Keratinocyte (primary cell): ENCODE measurements at regions not wholly inside any gene's neighbourhood (a gene's known extent, or its start where the extent isn't known, plus 50 kb on each side); places are given as distances from the start of the nearest gene placed in this dataset.

Experiments
- DNase-seq: peaks from one replicate; pipeline ENCODE4 v3.0.0-alpha.2; 2011; ENCODE audit warnings: low read depth, missing footprints, low spot score
- FAIRE-seq: peaks from 2 replicates; lab custom pipeline; 2011; peaks lifted over from hg19 to GRCh38; lab: Jason Lieb, UNC
- H2AFZ ChIP-seq: 2 replicates; pipeline ENCODE4 v1.6.0; 2012; ENCODE audit warnings: low read length, control low read depth, inconsistent platforms; ENCODE audit not compliant: control insufficient read depth
- H3K27ac ChIP-seq: 2 replicates; pipeline ENCODE4 v1.5.1; 2011; ENCODE audit warnings: low read length; ENCODE audit not compliant: control insufficient read depth, insufficient read depth
- H3K27me3 ChIP-seq: 3 replicates; pipeline ENCODE4 v1.6.0; 2011; ENCODE audit warnings: low read length; ENCODE audit not compliant: control insufficient read depth, insufficient read depth; ENCODE audit errors: extremely low read depth
- H3K36me3 ChIP-seq, 2 experiments: 2 replicates in 1 of 2; 3 replicates in 1 of 2; pipeline ENCODE4 v1.5.1; 2011; ENCODE audit warnings: low read length in 2 of 2, mild to moderate bottlenecking in 1 of 2; ENCODE audit not compliant: control insufficient read depth in 2 of 2, insufficient read depth in 2 of 2; ENCODE audit errors: extremely low read depth in 1 of 2
- H3K4me1 ChIP-seq: 3 replicates; pipeline ENCODE4 v1.5.1; 2011; ENCODE audit warnings: low read length; ENCODE audit not compliant: control insufficient read depth, insufficient read depth; ENCODE audit errors: extremely low read depth
- H3K4me2 ChIP-seq: 3 replicates; pipeline ENCODE4 v1.6.0; 2011; ENCODE audit warnings: low read depth, low read length; ENCODE audit not compliant: control insufficient read depth, insufficient read depth; ENCODE audit errors: extremely low read depth
- H3K4me3 ChIP-seq, 3 experiments: fragments of 200-600 bp in 1 of 3; sonication (generic) in 1 of 3; 2 replicates in 2 of 3; 3 replicates in 1 of 3; pipeline ENCODE4 v1.5.1; 2011 to 2016; ENCODE audit warnings: low read length in 3 of 3, mild to moderate bottlenecking in 3 of 3, control low read depth in 2 of 3, inconsistent platforms in 1 of 3, low read depth in 1 of 3, mixed read lengths in 1 of 3, mixed run types in 1 of 3, moderate library complexity in 1 of 3; ENCODE audit not compliant: control insufficient read depth in 2 of 3, insufficient read depth in 2 of 3; ENCODE audit errors: extremely low read depth in 1 of 3
- H3K79me2 ChIP-seq: 2 replicates; pipeline ENCODE4 v1.6.0; 2012; ENCODE audit warnings: low read length; ENCODE audit not compliant: control insufficient read depth, insufficient read depth
- H3K9ac ChIP-seq: 3 replicates; pipeline ENCODE4 v1.6.0; 2011; ENCODE audit warnings: low read length; ENCODE audit not compliant: control insufficient read depth, insufficient read depth; ENCODE audit errors: extremely low read depth
- H3K9me1 ChIP-seq: 3 replicates; pipeline ENCODE4 v1.6.0; 2011; ENCODE audit warnings: low read length; ENCODE audit not compliant: control insufficient read depth, insufficient read depth; ENCODE audit errors: extremely low read depth
- H3K9me3 ChIP-seq: 2 replicates; pipeline ENCODE4 v1.5.1; 2012; ENCODE audit warnings: low read depth, low read length; ENCODE audit not compliant: control insufficient read depth
- H4K20me1 ChIP-seq: 3 replicates; pipeline ENCODE4 v1.6.0; 2011; ENCODE audit warnings: low read length; ENCODE audit not compliant: control insufficient read depth, insufficient read depth; ENCODE audit errors: extremely low read depth
- CTCF ChIP-seq, 3 experiments: IDR thresholded peaks in 1 of 3; conservative IDR thresholded peaks in 1 of 3; optimal IDR thresholded peaks in 1 of 3; 2 replicates in 2 of 3; 3 replicates in 1 of 3; pipeline versions ENCODE3 to v1.5.1; 2011; ENCODE audit warnings: low read length in 3 of 3, mild to moderate bottlenecking in 3 of 3, moderate library complexity in 2 of 3, control low read depth in 1 of 3, inconsistent platforms in 1 of 3; ENCODE audit not compliant: insufficient read depth in 2 of 3; ENCODE audit errors: extremely low read depth in 1 of 3
- EZH2 ChIP-seq: IDR thresholded peaks from one replicate; pipeline ENCODE4 v1.6.1; 2012; ENCODE audit warnings: inconsistent platforms, mild to moderate bottlenecking, low read length, moderate library complexity
- dilution Hi-C: fragments of 300-500 bp; cut with MboI; formaldehyde crosslinking; loops from one replicate; pipeline ENCODE4 v1.7.0; 2020; ENCODE audit warnings: low sequenced_read_pairs; ENCODE audit not compliant: extremely low pct_ligation_motif_present

- H4K20me1 ChIP-seq, result no peaks in the 10 kb centered on the region
- H3K4me3 ChIP-seq, result no peak overlapping the region
- H3K9ac ChIP-seq, result no peak overlapping the region
- H2AFZ ChIP-seq, result no peak overlapping the region
- H3K9me1 ChIP-seq, result no peaks in the 10 kb centered on the region
- FAIRE-seq (no peak), DNase-seq (no peak)
- no peaks in the 10 kb centered on the region for H3K9me3 ChIP-seq
- no peaks in the 10 kb centered on the region for H3K36me3 ChIP-seq
- no peaks in the 10 kb centered on the region for H3K4me1 ChIP-seq
- no peaks in the 10 kb centered on the region for H3K27me3 ChIP-seq
- dilution Hi-C loops, result no loop called here
- no peak overlapping the region for H3K4me2 ChIP-seq
- no peak overlapping the region for H3K27ac ChIP-seq
- no peaks in the 10 kb centered on the region for H3K79me2 ChIP-seq
- TF ChIP-seq EZH2 (no peak), CTCF (optimal IDR thresholded peaks at IDR 0.05 in 1 of 3, IDR thresholded peaks at IDR 0.05 in 1 of 3, conservative IDR thresholded peaks at IDR 0.05 in 1 of 3; ENCODE audit: extremely low read depth in 1 of 3, insufficient read depth in 2 of 3, low read length in 3 of 3) (no peak)
Observed at GRCh38 chr2:220103596-220103995, 476.2 kb downstream of the SLC4A3 start.

- no peak for DNase-seq
- H3K9me3 ChIP-seq, result no peaks in the 10 kb centered on the region
- no peak overlapping the region for H3K27ac ChIP-seq
- no peaks in the 10 kb centered on the region for H3K9me1 ChIP-seq
- no peak overlapping the region for H3K4me3 ChIP-seq
- dilution Hi-C loops, result no loop called here
- no peak overlapping the region for H3K4me2 ChIP-seq
- no peak overlapping the region for H2AFZ ChIP-seq
- no peaks in the 10 kb centered on the region for H4K20me1 ChIP-seq
- H3K4me1 ChIP-seq, result no peaks in the 10 kb centered on the region
- no peak overlapping the region for H3K9ac ChIP-seq
- no peaks in the 10 kb centered on the region for H3K79me2 ChIP-seq
- no peak for FAIRE-seq
- H3K36me3 ChIP-seq, result no peaks in the 10 kb centered on the region
- TF ChIP-seq EZH2, result no peak
- TF ChIP-seq CTCF (optimal IDR thresholded peaks at IDR 0.05 in 1 of 3, IDR thresholded peaks at IDR 0.05 in 1 of 3, conservative IDR thresholded peaks at IDR 0.05 in 1 of 3; ENCODE audit: extremely low read depth in 1 of 3, insufficient read depth in 2 of 3, low read length in 3 of 3), result peak; percentile 45 to 75 (median 46)
- H3K27me3 ChIP-seq, result no peaks in the 10 kb centered on the region
Observed at GRCh38 chr2:220104871-220105351, 477.5 kb downstream of the SLC4A3 start.
